Stimulated activated memory B cell treated with anti-CD40 and anti-IgM and Interleukin-4, amounts not matched to agents 10 μg/mL and 1 μg/mL and 100 μg/mL, for 72 hours (primary cell): ENCODE measurements at regions not wholly inside any gene's neighbourhood (a gene's known extent, or its start where the extent isn't known, plus 50 kb on each side); places are given as distances from the start of the nearest gene placed in this dataset.

Source experiments
- ATAC-seq: fragments of 150-1000 bp; cut with Tn5 transposase; 2 replicates; pipeline ENCODE4 v1.10.0; 2021
- H3K27ac Mint-ChIP-seq: one replicate; pipeline ENCODE4 v1.8.0; 2022; ENCODE audit warnings: mild to moderate bottlenecking, mixed read lengths
- H3K27me3 Mint-ChIP-seq: one replicate; pipeline ENCODE4 v1.8.0; 2022; ENCODE audit warnings: mixed read lengths
- H3K36me3 Mint-ChIP-seq: one replicate; pipeline ENCODE4 v1.8.0; 2022; ENCODE audit warnings: mixed read lengths
- H3K4me1 Mint-ChIP-seq: one replicate; pipeline ENCODE4 v1.8.0; 2022; ENCODE audit warnings: mixed read lengths
- H3K4me3 Mint-ChIP-seq: one replicate; pipeline ENCODE4 v1.8.0; 2022; ENCODE audit warnings: mild to moderate bottlenecking, moderate library complexity, mixed read lengths
- H3K9me3 Mint-ChIP-seq: one replicate; pipeline ENCODE4 v1.8.0; 2022; ENCODE audit warnings: mixed read lengths

DNA sequence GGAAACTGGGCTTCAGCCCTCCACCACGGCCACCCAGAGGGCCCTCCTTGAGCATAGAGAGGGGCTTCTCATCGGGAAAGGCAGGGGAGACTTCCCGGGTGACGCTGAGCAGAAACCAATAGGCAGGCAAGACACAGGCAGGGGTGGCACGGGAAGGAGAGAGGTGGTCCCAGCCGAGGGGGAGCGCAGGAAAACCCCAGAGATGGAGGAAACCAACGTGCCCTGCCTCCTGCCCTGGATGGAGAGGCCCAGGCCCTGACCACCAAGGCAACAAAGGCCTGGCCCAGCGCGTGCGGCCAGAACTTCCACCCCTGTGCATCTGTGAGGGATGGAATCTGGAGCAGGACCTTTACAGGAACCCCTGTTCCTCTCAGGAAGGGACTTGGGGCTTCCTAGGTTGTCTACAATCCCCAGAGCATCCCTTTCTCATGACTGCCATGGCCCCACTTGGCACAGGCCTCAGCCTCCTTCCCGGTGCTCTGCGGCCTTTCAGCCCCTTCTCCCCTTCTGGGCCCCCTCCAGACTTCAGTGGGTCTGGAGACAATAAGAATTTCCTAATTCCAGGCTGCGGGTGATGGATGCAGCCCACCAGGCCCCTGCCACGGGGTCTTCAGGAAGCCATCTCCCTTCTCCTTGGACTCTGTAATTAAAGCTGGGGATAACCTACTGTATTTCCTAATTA, 137.0 kb upstream of the RET start:
- no peaks in the 10 kb centered on the region for H3K36me3 Mint-ChIP-seq
- no peak overlapping the region for H3K4me3 Mint-ChIP-seq
- no peak for ATAC-seq
- H3K9me3 Mint-ChIP-seq = no peaks in the 10 kb centered on the region
- no peak overlapping the region for H3K27ac Mint-ChIP-seq
- H3K27me3 Mint-ChIP-seq = peaks cover 41% of the 10 kb centered on the region
- no peaks in the 10 kb centered on the region for H3K4me1 Mint-ChIP-seq

GRCh38 chr10:42940487-42941294, 136.2 kb upstream of the RET start:
- Mint-ChIP-seq H3K4me1 (no peaks in the 10 kb centered on the region), H3K27me3 (peaks cover 32% of the 10 kb centered on the region), H3K9me3 (no peaks in the 10 kb centered on the region), H3K36me3 (no peaks in the 10 kb centered on the region), H3K27ac (no peak overlapping the region), H3K4me3 (no peak overlapping the region)
- ATAC-seq = no peak

- no peak for ATAC-seq
- peaks cover 27% of the 10 kb centered on the region for H3K27me3 Mint-ChIP-seq
- no peaks in the 10 kb centered on the region for H3K36me3 Mint-ChIP-seq
- no peaks in the 10 kb centered on the region for H3K9me3 Mint-ChIP-seq
- H3K4me3 Mint-ChIP-seq = no peak overlapping the region
- H3K27ac Mint-ChIP-seq = no peak overlapping the region
- no peaks in the 10 kb centered on the region for H3K4me1 Mint-ChIP-seq
These were observed 135.6 kb upstream of the RET start for GRCh38 chr10:42941295-42941644.

- H3K4me3 Mint-ChIP-seq = no peak overlapping the region
- no peak for ATAC-seq
- H3K9me3 Mint-ChIP-seq = no peaks in the 10 kb centered on the region
- no peaks in the 10 kb centered on the region for H3K4me1 Mint-ChIP-seq
- no peak overlapping the region for H3K27ac Mint-ChIP-seq
- peaks cover 22% of the 10 kb centered on the region for H3K27me3 Mint-ChIP-seq
- H3K36me3 Mint-ChIP-seq = no peaks in the 10 kb centered on the region
These were observed 135.1 kb upstream of the RET start for GRCh38 chr10:42941790-42942189.

GRCh38 chr10:42942279-42942950, 134.5 kb upstream of the RET start:
- H3K4me1 Mint-ChIP-seq = no peaks in the 10 kb centered on the region
- no peak for ATAC-seq
- no peak overlapping the region for H3K4me3 Mint-ChIP-seq
- H3K27me3 Mint-ChIP-seq = peaks cover 22% of the 10 kb centered on the region
- peaks cover 3% of the 10 kb centered on the region for H3K9me3 Mint-ChIP-seq
- no peak overlapping the region for H3K27ac Mint-ChIP-seq
- no peaks in the 10 kb centered on the region for H3K36me3 Mint-ChIP-seq

- H3K36me3 Mint-ChIP-seq = no peaks in the 10 kb centered on the region
- H3K4me1 Mint-ChIP-seq = no peaks in the 10 kb centered on the region
- H3K4me3 Mint-ChIP-seq = no peak overlapping the region
- no peak for ATAC-seq
- H3K27ac Mint-ChIP-seq = no peak overlapping the region
- peaks cover 22% of the 10 kb centered on the region for H3K27me3 Mint-ChIP-seq
- H3K9me3 Mint-ChIP-seq = peaks cover 3% of the 10 kb centered on the region
These were observed 133.6 kb upstream of the RET start for GRCh38 chr10:42943025-42943818.

DNA sequence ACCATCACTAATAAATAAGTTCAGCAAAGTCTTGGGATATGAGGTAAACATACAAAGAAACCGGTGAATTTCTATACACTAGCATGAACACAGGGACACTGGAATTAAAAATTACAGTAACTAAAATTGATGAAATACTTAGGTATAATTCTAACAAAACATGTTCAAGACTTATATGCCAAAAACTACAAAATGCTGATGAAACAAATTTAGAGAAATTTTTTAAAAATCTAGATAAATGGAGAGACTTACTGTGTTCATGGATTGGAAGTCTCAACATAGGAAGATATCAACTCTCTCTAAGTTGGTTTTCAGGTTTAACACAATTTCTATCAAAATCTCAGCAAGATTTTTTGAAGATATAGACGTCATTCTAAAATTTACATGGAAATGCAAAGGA, 128.8 kb upstream of the RET start:
- no peak overlapping the region for H3K4me3 Mint-ChIP-seq
- H3K27ac Mint-ChIP-seq = no peak overlapping the region
- H3K9me3 Mint-ChIP-seq = peaks cover 3% of the 10 kb centered on the region
- H3K4me1 Mint-ChIP-seq = no peaks in the 10 kb centered on the region
- no peak for ATAC-seq
- peaks cover 14% of the 10 kb centered on the region for H3K27me3 Mint-ChIP-seq
- no peaks in the 10 kb centered on the region for H3K36me3 Mint-ChIP-seq

DNA sequence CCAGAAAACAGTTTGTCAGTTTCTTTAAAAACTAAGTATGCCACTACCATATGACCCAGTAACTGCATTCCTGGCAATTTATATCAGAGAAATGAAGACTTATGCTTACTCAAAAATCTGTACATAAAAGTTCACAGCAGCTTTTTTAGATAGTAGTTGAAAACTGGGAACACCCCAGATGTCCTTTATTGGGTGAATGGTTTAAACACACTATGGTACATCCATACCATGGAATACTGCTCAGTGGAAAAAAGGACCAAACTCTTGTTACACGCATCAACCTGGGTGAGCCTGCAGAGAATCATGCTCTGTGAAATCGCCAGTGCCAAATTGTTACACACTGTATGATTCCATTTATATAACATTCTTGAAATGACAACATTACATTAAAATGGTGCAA, 127.6 kb upstream of the RET start:
- peaks cover 3% of the 10 kb centered on the region for H3K9me3 Mint-ChIP-seq
- no peaks in the 10 kb centered on the region for H3K4me1 Mint-ChIP-seq
- no peaks in the 10 kb centered on the region for H3K36me3 Mint-ChIP-seq
- no peak for ATAC-seq
- peaks cover 6% of the 10 kb centered on the region for H3K27me3 Mint-ChIP-seq
- no peak overlapping the region for H3K4me3 Mint-ChIP-seq
- no peak overlapping the region for H3K27ac Mint-ChIP-seq

DNA sequence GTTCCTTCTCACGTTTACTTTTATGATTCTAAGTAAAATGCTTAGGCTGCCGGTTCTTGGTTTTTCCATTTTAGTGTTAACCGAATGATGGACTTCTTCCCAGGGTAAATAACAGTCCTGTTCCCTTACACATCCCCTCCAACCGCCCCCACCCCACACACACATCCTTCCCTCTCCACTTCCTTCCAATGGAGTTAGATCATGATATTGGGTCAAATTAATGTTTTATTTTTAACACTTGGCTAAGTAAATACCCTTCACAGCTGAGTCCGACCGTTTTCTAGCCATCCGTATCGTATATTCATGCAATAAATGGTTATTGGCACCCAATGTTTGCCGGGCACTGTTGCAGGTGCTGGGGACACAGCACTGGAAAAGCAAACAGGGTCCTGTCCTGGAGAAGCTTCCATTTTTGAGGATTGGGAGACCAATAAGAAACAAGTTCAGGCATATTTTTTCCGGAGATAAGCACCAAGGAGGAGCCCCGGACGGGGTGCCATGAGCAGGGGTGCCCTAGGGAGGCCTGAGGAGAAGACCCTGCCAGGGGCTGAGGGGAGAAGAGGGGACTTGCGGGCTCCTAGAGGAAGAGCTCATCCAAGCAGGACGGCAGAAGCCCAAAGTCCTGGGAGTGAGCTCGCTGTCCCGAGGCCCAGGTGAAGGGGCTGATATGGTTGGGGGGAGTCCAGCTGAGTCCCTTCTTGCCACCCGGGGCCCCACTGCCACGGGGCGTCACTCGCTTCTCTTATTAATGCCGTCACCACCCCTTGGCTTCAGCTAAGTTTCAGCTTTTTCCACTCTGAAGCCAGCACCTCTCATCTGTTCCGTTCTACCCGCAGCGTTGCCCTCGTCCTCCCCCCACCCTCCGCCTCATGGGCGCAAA, 126.0 kb upstream of the RET start:
- ATAC-seq = no peak

DNA sequence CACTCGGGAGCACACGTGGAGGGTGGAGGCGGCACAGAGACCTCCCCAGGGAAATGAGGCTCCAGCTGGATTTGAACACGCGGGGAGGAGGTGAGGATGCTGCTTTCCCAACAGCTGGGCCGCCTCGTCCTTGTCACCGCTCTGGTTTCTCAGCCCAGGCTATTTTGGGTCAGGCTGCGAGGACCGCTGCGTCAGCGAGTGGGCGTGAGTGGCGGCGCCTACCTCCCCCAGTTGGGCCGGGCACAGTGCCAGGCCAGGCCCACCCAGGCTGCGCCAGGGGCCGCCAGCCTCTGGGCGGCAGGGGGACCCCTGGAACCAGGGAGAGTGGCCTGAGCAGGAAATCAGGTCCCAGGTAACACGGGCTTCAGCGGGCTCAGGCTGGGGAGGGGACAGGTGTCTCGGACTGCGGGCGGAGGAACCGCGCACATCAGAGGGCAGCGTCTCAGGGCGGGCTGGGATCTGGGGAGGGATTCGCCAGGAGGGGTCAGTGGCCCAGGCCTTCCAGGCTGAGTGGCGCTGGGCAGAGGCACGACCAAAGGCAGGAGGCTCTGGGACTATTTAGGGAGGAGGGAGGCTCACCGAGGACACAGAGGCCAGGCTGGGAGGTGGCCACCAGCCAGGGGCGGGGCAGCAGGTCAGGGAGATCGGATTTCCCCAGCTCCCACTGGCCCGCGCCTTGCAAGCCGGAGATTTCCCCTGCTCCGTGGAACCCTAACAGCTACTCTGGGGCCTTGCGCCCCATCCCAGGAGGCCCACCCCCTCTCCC, 125.2 kb upstream of the RET start:
- no peaks in the 10 kb centered on the region for H3K4me1 Mint-ChIP-seq
- peaks cover 3% of the 10 kb centered on the region for H3K9me3 Mint-ChIP-seq
- H3K27me3 Mint-ChIP-seq = no peaks in the 10 kb centered on the region
- H3K36me3 Mint-ChIP-seq = no peaks in the 10 kb centered on the region
- H3K4me3 Mint-ChIP-seq = no peak overlapping the region
- H3K27ac Mint-ChIP-seq = no peak overlapping the region
- peak; percentile 22 for ATAC-seq

More for the DNA sequence above, 126.0 kb upstream of the RET start:
- H3K27me3 Mint-ChIP-seq = no peaks in the 10 kb centered on the region
- H3K9me3 Mint-ChIP-seq = peaks cover 3% of the 10 kb centered on the region
- H3K4me1 Mint-ChIP-seq = no peaks in the 10 kb centered on the region
- H3K27ac Mint-ChIP-seq = no peak overlapping the region
- no peak overlapping the region for H3K4me3 Mint-ChIP-seq
- no peaks in the 10 kb centered on the region for H3K36me3 Mint-ChIP-seq

DNA sequence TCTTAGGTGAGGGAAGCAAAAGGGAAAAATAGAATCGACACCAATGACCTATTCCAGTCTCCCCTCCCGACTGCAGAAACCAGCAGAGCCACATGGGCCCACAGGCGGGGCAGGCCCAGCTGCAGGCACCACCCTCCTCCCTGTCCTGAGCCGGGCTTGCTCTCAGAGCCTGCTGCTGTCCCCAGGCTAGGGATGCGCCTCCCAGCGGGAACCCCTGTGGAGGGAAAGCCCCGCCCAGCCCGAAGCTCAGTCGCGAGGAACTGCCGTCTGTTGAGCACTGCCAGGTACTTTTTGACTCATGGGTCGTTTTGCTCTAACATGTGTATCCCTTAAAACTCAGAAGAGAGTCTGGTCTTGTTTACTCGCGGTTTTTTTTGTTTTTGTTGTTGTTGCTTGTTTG, 124.5 kb upstream of the RET start:
- Mint-ChIP-seq H3K27ac (no peak overlapping the region), H3K9me3 (peaks cover 5% of the 10 kb centered on the region), H3K36me3 (no peaks in the 10 kb centered on the region), H3K4me3 (no peak overlapping the region), H3K27me3 (no peaks in the 10 kb centered on the region), H3K4me1 (no peaks in the 10 kb centered on the region)
- ATAC-seq = no peak

DNA sequence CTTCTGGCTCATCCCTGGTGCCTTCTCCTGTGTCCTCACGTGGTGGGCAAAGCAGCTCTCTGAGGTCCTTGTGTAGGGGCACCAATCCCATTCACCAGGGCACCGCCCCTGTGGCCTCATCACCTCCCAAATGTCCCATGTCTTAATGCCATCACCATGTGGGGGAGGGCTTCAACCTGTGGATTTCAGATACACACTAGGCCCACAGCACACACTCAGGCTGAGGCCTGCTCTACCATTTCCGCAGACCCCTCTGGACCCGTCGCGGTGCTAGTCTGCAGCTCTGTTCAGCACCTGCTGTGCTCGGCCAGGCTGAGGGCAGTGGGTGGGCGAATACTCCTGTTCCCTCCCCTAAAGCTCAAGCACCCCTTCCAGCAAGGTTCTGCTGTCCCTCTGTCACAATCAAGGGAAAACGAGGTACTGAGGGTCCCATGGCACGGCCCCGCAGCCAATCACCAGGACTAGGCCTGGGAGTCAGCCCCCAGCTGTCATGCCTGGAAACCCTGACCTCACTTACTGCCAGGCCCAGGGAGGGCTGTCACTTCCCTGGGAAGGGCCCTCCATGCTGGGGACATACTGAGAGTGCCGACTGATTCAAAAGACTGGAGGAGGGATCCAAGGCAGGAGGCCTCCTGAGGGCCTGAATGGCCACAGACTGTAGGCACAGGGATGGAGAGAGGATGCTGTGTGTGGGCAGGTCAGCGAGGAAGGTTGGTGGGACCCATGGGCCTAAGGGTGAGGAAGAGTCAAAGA, 123.8 kb upstream of the RET start:
- Mint-ChIP-seq H3K27me3 (no peaks in the 10 kb centered on the region), H3K27ac (no peak overlapping the region), H3K9me3 (peaks cover 5% of the 10 kb centered on the region), H3K4me1 (no peaks in the 10 kb centered on the region), H3K36me3 (no peaks in the 10 kb centered on the region), H3K4me3 (no peak overlapping the region)
- no peak for ATAC-seq
